Lower leg skin (tissue), 4 donors: ENCODE measurements at regions not wholly inside any gene's neighbourhood (a gene's known extent, or its start where the extent isn't known, plus 50 kb on each side); places are given as distances from the start of the nearest gene placed in this dataset.

ENCODE experiments used
- DNase-seq, 2 donors: peaks; one replicate each; pipeline ENCODE4 v3.0.0-alpha.2; 2019; ENCODE audit warnings: low spot score in 2 of 2
- H3K4me3 ChIP-seq: fragments of 200-600 bp; sonication (generic); 2 replicates; pipeline ENCODE4 v1.5.1; 2017; ENCODE audit warnings: mild to moderate bottlenecking, low read depth; ENCODE audit not compliant: poor library complexity, severe bottlenecking
- CTCF ChIP-seq, 3 donors: fragments of 450-650 bp; IDR thresholded peaks; one replicate each; pipeline ENCODE4 v1.5.1; 2016; ENCODE audit warnings: antibody characterized with exemption in 3 of 3, mild to moderate bottlenecking in 3 of 3, moderate library complexity in 2 of 3
- POLR2A ChIP-seq, 2 donors: fragments of 450-650 bp; IDR thresholded peaks; one replicate each; pipeline ENCODE4 v1.6.1; 2016 to 2017; ENCODE audit warnings: antibody characterized with exemption in 2 of 2, mild to moderate bottlenecking in 1 of 2, moderate library complexity in 1 of 2
- WGBS, 2 donors: methylation state at CpG; one replicate each; pipeline ENCODE4 v1.1.5; 2018; 5-methylcytosine and 5-hydroxymethylcytosine counted together
- intact Hi-C: fragments of 100-400 bp; cut with DNase I; formaldehyde crosslinking; loops from one replicate; pipeline ENCODE4 v1.15.0; 2023; ENCODE audit warnings: low total_unique reads

DNA sequence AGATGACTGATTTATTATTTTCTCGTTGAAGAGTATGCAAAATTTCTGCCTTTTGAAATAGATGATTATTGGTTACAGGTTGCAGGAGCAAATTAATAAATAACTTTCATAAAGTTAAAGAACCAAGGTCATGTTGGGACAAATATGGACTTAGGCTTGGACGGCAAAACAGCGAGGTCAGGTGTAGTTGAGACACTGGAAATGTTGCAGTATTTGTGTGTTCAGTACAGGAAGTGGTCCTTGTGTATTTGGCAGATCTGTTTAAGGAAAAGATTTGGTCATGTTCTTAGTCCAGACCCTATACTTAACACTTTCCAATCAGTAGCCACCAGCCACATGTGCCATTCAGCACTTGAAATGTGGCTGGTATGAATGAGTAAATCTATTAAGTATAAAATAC lies 486.5 kb downstream of the TDRD15 start:
- DNase-seq, result no peak
- intact Hi-C loops, result no loop called here
- TF ChIP-seq CTCF (IDR thresholded peaks at IDR 0.05), result no peak
- WGBS, 2 donors, result 80 to 86% methylated on average over 3 of the region's 3 CpGs
- no peak overlapping the region for H3K4me3 ChIP-seq

- 78 to 81% methylated on average over 4 to 5 of the region's 5 CpGs for WGBS, 2 donors
- H3K4me3 ChIP-seq, result no peak overlapping the region
- TF ChIP-seq POLR2A (IDR thresholded peaks at IDR 0.05) (no peak), CTCF (IDR thresholded peaks at IDR 0.05) (no peak)
- intact Hi-C loops, result no loop called here
- no peak for DNase-seq
Observed at GRCh38 chr2:21617885-21618434, 494.2 kb downstream of the TDRD15 start.

GRCh38 chr2:21620771-21621170 lies 497.0 kb downstream of the TDRD15 start:
- no peak overlapping the region for H3K4me3 ChIP-seq
- intact Hi-C loops, result no loop called here
- no peak for DNase-seq
- no peak for TF ChIP-seq CTCF (IDR thresholded peaks at IDR 0.05)
- TF ChIP-seq POLR2A (IDR thresholded peaks at IDR 0.05), result no peak
- 67 to 71% methylated on average over 5 of the region's 5 CpGs for WGBS, 2 donors

DNA sequence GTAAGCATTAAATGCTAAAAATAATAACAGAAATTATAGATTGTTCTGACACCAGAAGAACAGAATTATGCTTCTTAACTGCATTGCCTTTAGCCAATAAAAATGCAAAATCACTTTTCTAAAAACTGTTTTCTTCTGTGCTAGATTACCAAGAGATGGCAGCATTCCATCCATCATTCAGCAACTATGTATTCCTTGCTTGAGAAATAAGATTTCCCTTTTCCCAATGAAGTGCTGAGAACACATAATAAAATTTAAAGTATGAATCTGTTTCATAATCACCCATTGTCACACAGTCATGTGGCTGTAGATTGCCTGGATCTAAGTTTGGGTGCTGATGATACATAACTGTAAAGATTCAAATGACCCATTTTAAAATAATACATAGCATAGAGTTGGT lies 504.2 kb downstream of the TDRD15 start:
- no peak overlapping the region for H3K4me3 ChIP-seq
- DNase-seq, result no peak
- TF ChIP-seq POLR2A (IDR thresholded peaks at IDR 0.05), result no peak
- intact Hi-C loops, result no loop called here

- intact Hi-C loops, result no loop called here
- WGBS, 2 donors, result 63 to 78% methylated on average over 5 of the region's 5 CpGs
- H3K4me3 ChIP-seq, result no peak overlapping the region
- DNase-seq, result no peak
- TF ChIP-seq POLR2A (IDR thresholded peaks at IDR 0.05) (no peak), CTCF (IDR thresholded peaks at IDR 0.05) (no peak)
Observed at GRCh38 chr2:21633015-21633414, 509.2 kb downstream of the TDRD15 start.

- intact Hi-C loops, result no loop called here
- H3K4me3 ChIP-seq, result no peak overlapping the region
- TF ChIP-seq CTCF (IDR thresholded peaks at IDR 0.05) (no peak), POLR2A (IDR thresholded peaks at IDR 0.05) (no peak)
- DNase-seq, result no peak
- 32 to 36% methylated on average over 6 of the region's 6 CpGs for WGBS, 2 donors
Observed at GRCh38 chr2:21633466-21633865, 509.7 kb downstream of the TDRD15 start.
